Right cardiac atrium (tissue), 5 donors: ENCODE measurements at regions not wholly inside any gene's neighbourhood (a gene's known extent, or its start where the extent isn't known, plus 50 kb on each side); places are given as distances from the start of the nearest gene placed in this dataset.
"Not testable (repeated sequence)": the region's sequence is repeated elsewhere in the genome, so short reads cannot be mapped to it uniquely, and the experiment has no call there.

ENCODE experiments used
- ATAC-seq, 2 donors: fragments of 200-7000 bp; cut with Tn5 transposase; one replicate each; pipeline versions ENCODE4 v1.8.0 to v1.9.1; 2020; ENCODE audit warnings: moderate library complexity in 2 of 2, mild to moderate bottlenecking in 1 of 2
- DNase-seq, 3 donors: peaks; one replicate each; pipeline ENCODE4 v3.0.0-alpha.2; 2020
- H3K27ac ChIP-seq: one replicate; pipeline ENCODE4 v1.5.1; 2013; ENCODE audit warnings: mild to moderate bottlenecking, low read length, control low read depth, moderate library complexity
- H3K27me3 ChIP-seq: one replicate; pipeline ENCODE4 v1.6.1; 2013; ENCODE audit not compliant: control insufficient read depth, insufficient read depth
- H3K4me1 ChIP-seq: one replicate; pipeline ENCODE4 v1.6.1; 2013; ENCODE audit warnings: low read length; ENCODE audit not compliant: control insufficient read depth, insufficient read depth
- H3K4me3 ChIP-seq: one replicate; pipeline ENCODE4 v1.5.1; 2013; ENCODE audit warnings: low read length, control low read depth
- H3K9me3 ChIP-seq: one replicate; pipeline ENCODE4 v1.6.1; 2013; ENCODE audit warnings: low read length; ENCODE audit not compliant: control insufficient read depth
- WGBS: extraction: QIAGEN DNeasy Blood & Tissue Kit; methylation state at CpG from one replicate; pipeline ENCODE4 v1.1.7; 2013; 5-methylcytosine and 5-hydroxymethylcytosine counted together
- intact Hi-C, 4 donors: fragments of 100-400 bp; cut with DNase I; formaldehyde crosslinking; loops; one replicate each; pipeline versions ENCODE4 v1.11.0 to v1.14.0; 2022 to 2023
- donor health status: healthy with polysubstance abuse.
- donor health status: DM: no; HTN: yes; CAD: no.
- donor health status: DM: no; HTN: no; CAD: no.
- donor health status: DM: no; HTN: yes; CAD: no; lungs with severe emphysema.
- donor health status: DM: yes; HTN: yes; CAD: no.

DNA sequence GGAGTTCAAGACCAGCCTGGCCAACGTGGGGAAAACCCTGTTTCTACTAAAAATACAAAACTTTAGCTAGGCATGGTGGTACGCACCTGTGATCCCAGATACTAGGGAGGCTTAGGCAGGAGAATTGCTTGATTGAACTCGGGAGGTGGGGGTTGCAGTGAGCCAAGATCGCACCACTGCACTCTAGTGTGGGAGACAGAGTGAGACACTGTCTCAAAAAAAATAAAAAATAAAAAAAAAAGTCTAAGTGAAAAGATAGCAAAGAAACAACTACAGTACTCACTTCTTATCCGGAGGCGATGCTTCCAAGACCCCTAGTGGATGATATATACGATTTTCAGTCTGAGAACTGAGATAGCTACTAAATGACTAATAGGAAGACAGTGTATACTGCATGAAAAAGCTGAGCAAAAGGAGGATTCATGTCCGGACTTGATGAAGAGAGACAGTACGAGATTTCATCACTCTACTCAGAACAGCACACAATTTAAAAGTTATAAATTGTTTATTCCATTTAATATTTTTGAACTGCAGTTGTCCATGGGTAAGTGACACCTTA is 138.7 kb upstream of the GOLGA6L6 start:
- DNase-seq, ATAC-seq, H3K4me3 ChIP-seq, H3K27ac ChIP-seq, H3K9me3 ChIP-seq, H3K4me1 ChIP-seq, H3K27me3 ChIP-seq, intact Hi-C loops: not testable (repeated sequence)
- 91% methylated on average over 3 of the region's 9 CpGs for WGBS

- peak in 1 of 2 donors; percentile 11 for ATAC-seq
- no peaks in the 10 kb centered on the region for H3K27me3 ChIP-seq
- H3K4me3 ChIP-seq: no peak overlapping the region
- H3K9me3 ChIP-seq: no peaks in the 10 kb centered on the region
- H3K27ac ChIP-seq: no peak overlapping the region
- no peaks in the 10 kb centered on the region for H3K4me1 ChIP-seq
- 50% methylated on average over 1 of the region's 1 CpG for WGBS
- intact Hi-C loops: no loop called here
- DNase-seq: no peak
Measured at GRCh38 chr15:20672470-20672869, 130.9 kb upstream of the GOLGA6L6 start.

- no peaks in the 10 kb centered on the region for H3K4me1 ChIP-seq
- DNase-seq: no peak
- H3K4me3 ChIP-seq: no peak overlapping the region
- no peaks in the 10 kb centered on the region for H3K27me3 ChIP-seq
- intact Hi-C loops: no loop called here
- H3K9me3 ChIP-seq: no peaks in the 10 kb centered on the region
- ATAC-seq: peak in 1 of 2 donors; percentile 34
- WGBS: 21% methylated on average over 2 of the region's 2 CpGs
- no peak overlapping the region for H3K27ac ChIP-seq
Measured at GRCh38 chr15:20671675-20672074, 130.1 kb upstream of the GOLGA6L6 start.

DNA sequence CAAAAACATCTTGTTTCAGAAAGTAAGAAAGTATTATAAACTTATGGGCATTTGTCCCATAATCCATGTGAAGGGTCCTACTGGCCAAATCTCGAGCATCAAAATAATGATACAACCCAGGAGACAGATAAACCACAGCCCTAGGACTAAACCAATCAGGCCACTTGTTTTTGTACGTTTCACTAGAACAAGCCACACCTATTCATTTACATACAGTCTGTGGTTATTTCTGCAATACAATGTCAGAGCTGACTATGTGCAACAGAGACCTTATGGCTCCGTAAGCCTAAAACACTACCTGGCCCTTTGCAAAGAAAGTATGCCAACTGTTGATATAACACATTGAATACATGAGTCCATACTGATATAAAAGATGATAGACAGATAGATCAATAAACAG is 124.8 kb upstream of the GOLGA6L6 start:
- DNase-seq, H3K9me3 ChIP-seq, H3K4me1 ChIP-seq, H3K4me3 ChIP-seq, intact Hi-C loops, H3K27me3 ChIP-seq, H3K27ac ChIP-seq: not testable (repeated sequence)
- 51% methylated on average over 3 of the region's 3 CpGs for WGBS
- peak in 1 of 2 donors; percentile 28 for ATAC-seq

- no peak for DNase-seq
- Histone ChIP-seq H3K27ac (no peak overlapping the region), H3K27me3 (no peaks in the 10 kb centered on the region), H3K9me3 (no peaks in the 10 kb centered on the region), H3K4me1 (no peaks in the 10 kb centered on the region), H3K4me3 (no peak overlapping the region)
- WGBS: 38% methylated on average over 1 of the region's 1 CpG
- peak; percentile 48 to 65 for ATAC-seq
- intact Hi-C loops: no loop called here
Measured at GRCh38 chr15:20665653-20666052, 124.1 kb upstream of the GOLGA6L6 start.

DNA sequence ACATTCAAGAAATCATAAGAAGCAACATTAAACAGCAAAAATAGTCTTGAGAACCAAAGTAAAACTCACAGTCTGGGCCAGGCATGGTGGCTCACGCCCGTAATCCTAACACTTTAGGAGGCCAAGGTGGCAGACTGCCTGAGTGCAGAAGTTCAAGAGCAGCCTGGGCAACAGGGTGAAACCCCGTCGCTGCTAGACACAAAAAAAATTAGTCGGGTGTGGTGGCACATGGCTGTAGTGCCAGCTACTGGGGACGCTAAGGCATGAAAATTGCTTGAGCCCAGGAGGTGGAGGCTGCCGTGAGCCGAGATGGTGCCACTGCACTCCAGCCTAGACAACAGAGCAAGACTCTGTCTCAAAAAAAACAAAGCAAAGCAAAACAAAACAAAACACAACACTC is 117.7 kb upstream of the GOLGA6L6 start:
- Histone ChIP-seq H3K4me3 (no peak overlapping the region), H3K27me3 (no peaks in the 10 kb centered on the region), H3K9me3 (no peaks in the 10 kb centered on the region), H3K27ac (no peak overlapping the region), H3K4me1 (no peaks in the 10 kb centered on the region)
- peak; percentile 6 to 34 (median 30) for DNase-seq
- ATAC-seq: peak in 1 of 2 donors; percentile 13
- intact Hi-C loops: no loop called here
- 57% methylated on average over 8 of the region's 8 CpGs for WGBS

DNA sequence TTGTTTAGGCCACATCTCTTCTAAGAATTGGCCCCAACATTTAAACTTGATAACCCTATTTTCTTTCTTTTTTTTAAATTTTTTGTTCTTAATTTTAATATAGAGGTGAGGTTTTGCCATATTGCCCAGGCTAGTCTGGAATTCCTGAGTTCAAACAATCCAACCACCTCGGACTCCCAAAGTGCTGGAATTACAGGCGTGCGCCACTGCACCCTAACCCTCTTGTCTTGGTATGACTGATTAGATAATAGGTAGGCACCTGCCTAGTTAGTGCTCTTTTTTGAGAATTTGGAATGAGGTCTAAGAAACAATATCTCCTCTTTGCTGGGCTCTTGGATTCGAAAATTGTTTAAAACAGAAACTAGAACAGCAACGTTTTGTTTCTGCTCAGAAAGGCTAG is 116.4 kb upstream of the GOLGA6L6 start:
- no peak for ATAC-seq
- 40% methylated on average over 5 of the region's 5 CpGs for WGBS

DNA sequence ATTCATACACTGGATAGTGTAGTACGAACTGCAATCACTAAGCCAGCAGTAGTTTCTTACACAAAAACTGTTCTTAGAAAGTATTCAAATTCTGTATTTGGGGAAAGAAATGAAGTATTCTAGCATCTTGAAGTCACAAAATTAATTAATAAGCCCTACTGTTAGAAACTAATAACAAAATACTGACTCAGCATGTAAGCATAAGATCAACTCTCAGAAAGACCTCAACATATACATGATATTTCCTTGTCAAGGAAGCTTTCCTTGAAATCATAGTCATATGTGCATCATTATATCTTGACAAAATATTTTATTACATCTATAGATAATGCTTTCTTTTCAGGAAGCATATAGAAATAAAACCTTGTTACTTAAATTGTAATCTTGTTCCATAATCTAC is 115.5 kb upstream of the GOLGA6L6 start:
- intact Hi-C loops: no loop called here
- H3K4me3 ChIP-seq: no peak overlapping the region
- no peaks in the 10 kb centered on the region for H3K27me3 ChIP-seq
- no peaks in the 10 kb centered on the region for H3K9me3 ChIP-seq
- DNase-seq (no peak), ATAC-seq (no peak)
- H3K4me1 ChIP-seq: no peaks in the 10 kb centered on the region
- no peak overlapping the region for H3K27ac ChIP-seq
- 71% methylated on average over 1 of the region's 1 CpG for WGBS

More for the DNA sequence above, 116.4 kb upstream of the GOLGA6L6 start:
- Histone ChIP-seq H3K27me3 (no peaks in the 10 kb centered on the region), H3K4me1 (no peaks in the 10 kb centered on the region), H3K9me3 (no peaks in the 10 kb centered on the region), H3K4me3 (no peak overlapping the region), H3K27ac (no peak overlapping the region)
- intact Hi-C loops: no loop called here
- no peak for DNase-seq

- 74% methylated on average over 2 of the region's 2 CpGs for WGBS
- Histone ChIP-seq H3K4me1 (no peaks in the 10 kb centered on the region), H3K9me3 (no peaks in the 10 kb centered on the region), H3K27ac (no peak overlapping the region), H3K27me3 (no peaks in the 10 kb centered on the region), H3K4me3 (no peak overlapping the region)
- intact Hi-C loops: no loop called here
- ATAC-seq (no peak), DNase-seq (no peak)
Measured at GRCh38 chr15:20652914-20653313, 111.3 kb upstream of the GOLGA6L6 start.

GRCh38 chr15:20648402-20648975 is 106.9 kb upstream of the GOLGA6L6 start:
- DNase-seq, ATAC-seq, H3K4me3 ChIP-seq, H3K4me1 ChIP-seq, intact Hi-C loops, H3K9me3 ChIP-seq, H3K27ac ChIP-seq, H3K27me3 ChIP-seq: not testable (repeated sequence)
- 73% methylated on average over 6 of the region's 6 CpGs for WGBS

DNA sequence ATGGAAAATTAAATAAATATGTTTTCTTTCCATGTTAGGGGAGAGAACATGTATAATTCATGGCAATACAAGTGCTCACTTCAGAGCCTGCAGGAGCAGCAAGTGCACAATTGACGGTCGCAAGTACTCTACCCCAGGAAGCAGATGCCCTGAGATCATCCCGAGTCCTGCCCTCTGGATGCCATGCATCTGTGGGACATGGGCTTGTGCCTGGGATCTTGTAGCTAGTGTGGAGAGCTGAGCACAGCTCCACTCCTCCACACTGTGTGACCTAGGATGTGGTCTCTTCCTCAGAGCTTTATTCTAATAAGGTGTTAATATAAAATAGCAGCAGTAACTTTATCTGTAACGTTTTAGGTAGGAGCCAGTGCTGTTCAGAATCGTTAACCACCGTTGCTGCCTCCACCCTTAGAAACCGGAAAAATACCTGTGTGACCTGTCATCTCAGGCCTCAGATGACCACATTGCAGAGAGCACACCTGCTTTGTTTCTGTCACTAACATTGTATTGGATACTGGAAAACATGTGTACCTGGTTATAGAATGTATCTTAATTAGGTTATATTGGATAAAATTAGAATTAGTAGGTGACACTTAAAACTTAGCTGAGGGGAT is 105.0 kb upstream of the GOLGA6L6 start:
- peak in 1 of 3 donors; percentile 47 for DNase-seq
- Histone ChIP-seq H3K4me3 (no peak overlapping the region), H3K4me1 (no peaks in the 10 kb centered on the region), H3K9me3 (no peaks in the 10 kb centered on the region), H3K27ac (no peak overlapping the region), H3K27me3 (no peaks in the 10 kb centered on the region)
- intact Hi-C loops: no loop called here
- peak; percentile 34 to 42 for ATAC-seq
- 66% methylated on average over 7 of the region's 7 CpGs for WGBS
